ENCODE measurements at regions not wholly inside any gene's neighbourhood (a gene's known extent, or its start where the extent isn't known, plus 50 kb on each side); places are given as distances from the start of the nearest gene placed in this dataset.
"Not testable (repeated sequence)": the region's sequence is repeated elsewhere in the genome, so short reads cannot be mapped to it uniquely, and the experiment has no call there.

GRCh38 chr10:23643111-23643780, 204.4 kb downstream of the OTUD1 start:
- no peak for DNase-seq (ENCODE audit: low read depth)

- no peak for DNase-seq (ENCODE audit: low read depth)
Observed at GRCh38 chr10:23648618-23649017, 209.7 kb downstream of the OTUD1 start.

- DNase-seq (ENCODE audit: low read depth), result no peak
Observed at GRCh38 chr10:23656735-23657134, 217.9 kb downstream of the OTUD1 start.

GRCh38 chr10:23657677-23658076, 218.8 kb downstream of the OTUD1 start:
- DNase-seq (ENCODE audit: low read depth), result no peak

GRCh38 chr10:23671866-23672265, 233.0 kb downstream of the OTUD1 start:
- DNase-seq (ENCODE audit: low read depth), result not testable (repeated sequence)

GRCh38 chr10:23675585-23675984, 236.7 kb downstream of the OTUD1 start:
- no peak for DNase-seq (ENCODE audit: low read depth)

- no peak for DNase-seq (ENCODE audit: low read depth)
Observed at GRCh38 chr10:23676296-23676695, 237.4 kb downstream of the OTUD1 start.

GRCh38 chr10:23686722-23687121, 247.8 kb downstream of the OTUD1 start:
- DNase-seq (ENCODE audit: low read depth), result no peak

- no peak for DNase-seq (ENCODE audit: low read depth)
Observed at GRCh38 chr10:23692736-23693135, 253.9 kb downstream of the OTUD1 start.

- DNase-seq (ENCODE audit: low read depth), result no peak
Observed at GRCh38 chr10:23693501-23693901, 254.6 kb downstream of the OTUD1 start.

GRCh38 chr10:23693925-23694324, 255.1 kb downstream of the OTUD1 start:
- no peak for DNase-seq (ENCODE audit: low read depth)

GRCh38 chr10:23694446-23694920, 255.6 kb downstream of the OTUD1 start:
- no peak for DNase-seq (ENCODE audit: low read depth)

GRCh38 chr10:23694921-23695824, 256.3 kb downstream of the OTUD1 start:
- no peak for DNase-seq (ENCODE audit: low read depth)

- DNase-seq (ENCODE audit: low read depth), result no peak
Observed at GRCh38 chr10:23695825-23696420, 257.0 kb downstream of the OTUD1 start.

GRCh38 chr10:23696476-23696875, 257.6 kb downstream of the OTUD1 start:
- no peak for DNase-seq (ENCODE audit: low read depth)

GRCh38 chr10:23702977-23703414, 264.1 kb downstream of the OTUD1 start:
- DNase-seq (ENCODE audit: low read depth), result peak; percentile 62

- DNase-seq (ENCODE audit: low read depth), result no peak
Observed at GRCh38 chr10:23715363-23715762, 276.5 kb downstream of the OTUD1 start.

- DNase-seq (ENCODE audit: low read depth), result no peak
Observed at GRCh38 chr10:23717913-23718312, 279.0 kb downstream of the OTUD1 start.

GRCh38 chr10:23718946-23719345, 280.1 kb downstream of the OTUD1 start:
- no peak for DNase-seq (ENCODE audit: low read depth)

GRCh38 chr10:23723796-23724195, 284.9 kb downstream of the OTUD1 start:
- no peak for DNase-seq (ENCODE audit: low read depth)

GRCh38 chr10:23725548-23725947, 286.7 kb downstream of the OTUD1 start:
- DNase-seq (ENCODE audit: low read depth), result no peak

- DNase-seq (ENCODE audit: low read depth), result no peak
Observed at GRCh38 chr10:23742368-23742767, 303.5 kb downstream of the OTUD1 start.

GRCh38 chr10:23742807-23743206, 303.9 kb downstream of the OTUD1 start:
- DNase-seq (ENCODE audit: low read depth), result no peak
